ENCODE measurements at regions not wholly inside any gene's neighbourhood (a gene's known extent, or its start where the extent isn't known, plus 50 kb on each side); places are given as distances from the start of the nearest gene placed in this dataset.
"Not testable (repeated sequence)": the region's sequence is repeated elsewhere in the genome, so short reads cannot be mapped to it uniquely, and the experiment has no call there.

DNA sequence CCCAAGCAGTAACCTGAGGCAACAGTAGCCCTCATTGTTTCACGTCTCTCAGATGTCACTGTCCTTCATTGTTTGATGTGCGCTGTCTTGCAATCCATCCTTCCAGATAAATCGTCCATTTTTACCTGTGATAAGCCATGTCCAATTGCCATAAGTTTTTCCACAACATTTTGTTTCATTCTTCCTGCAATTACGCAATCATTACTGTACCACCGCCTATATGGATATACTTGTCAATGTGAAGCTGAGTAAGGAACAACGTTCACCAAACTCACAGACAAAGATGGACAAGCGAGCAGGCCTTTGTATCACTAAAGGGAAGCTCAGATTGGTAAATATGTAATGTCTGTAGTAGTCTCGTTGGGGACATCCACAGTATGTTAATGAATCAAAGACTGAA lies 452.5 kb upstream of the NDN start:
- not testable (repeated sequence) for TF ChIP-seq POLR2AphosphoS5 (IDR thresholded peaks at IDR 0.05)
- TF ChIP-seq, protein P1, sequence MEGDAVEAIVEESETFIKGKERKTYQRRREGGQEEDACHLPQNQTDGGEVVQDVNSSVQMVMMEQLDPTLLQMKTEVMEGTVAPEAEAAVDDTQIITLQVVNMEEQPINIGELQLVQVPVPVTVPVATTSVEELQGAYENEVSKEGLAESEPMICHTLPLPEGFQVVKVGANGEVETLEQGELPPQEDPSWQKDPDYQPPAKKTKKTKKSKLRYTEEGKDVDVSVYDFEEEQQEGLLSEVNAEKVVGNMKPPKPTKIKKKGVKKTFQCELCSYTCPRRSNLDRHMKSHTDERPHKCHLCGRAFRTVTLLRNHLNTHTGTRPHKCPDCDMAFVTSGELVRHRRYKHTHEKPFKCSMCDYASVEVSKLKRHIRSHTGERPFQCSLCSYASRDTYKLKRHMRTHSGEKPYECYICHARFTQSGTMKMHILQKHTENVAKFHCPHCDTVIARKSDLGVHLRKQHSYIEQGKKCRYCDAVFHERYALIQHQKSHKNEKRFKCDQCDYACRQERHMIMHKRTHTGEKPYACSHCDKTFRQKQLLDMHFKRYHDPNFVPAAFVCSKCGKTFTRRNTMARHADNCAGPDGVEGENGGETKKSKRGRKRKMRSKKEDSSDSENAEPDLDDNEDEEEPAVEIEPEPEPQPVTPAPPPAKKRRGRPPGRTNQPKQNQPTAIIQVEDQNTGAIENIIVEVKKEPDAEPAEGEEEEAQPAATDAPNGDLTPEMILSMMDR (IDR thresholded peaks at IDR 0.05): not testable (repeated sequence)

Measured in breast epithelium (tissue), 3 donors.